ENCODE measurements at regions not wholly inside any gene's neighbourhood (a gene's known extent, or its start where the extent isn't known, plus 50 kb on each side); places are given as distances from the start of the nearest gene placed in this dataset.

- no peaks in the 10 kb centered on the region for H3K27me3 Mint-ChIP-seq (ENCODE audit: unreplicated experiment)
- H3K4me1 Mint-ChIP-seq (ENCODE audit: unreplicated experiment) = no peaks in the 10 kb centered on the region
- H3K9me3 Mint-ChIP-seq (ENCODE audit: unreplicated experiment) = peaks cover 22% of the 10 kb centered on the region
- H3K27ac Mint-ChIP-seq (ENCODE audit: unreplicated experiment) = no peak overlapping the region
- H3K4me3 Mint-ChIP-seq (ENCODE audit: unreplicated experiment) = no peak overlapping the region
- peaks cover 6% of the 10 kb centered on the region for H3K36me3 Mint-ChIP-seq (ENCODE audit: low read depth, unreplicated experiment)
- TF ChIP-seq CTCF (IDR thresholded peaks at IDR 0.05; ENCODE audit: unreplicated experiment) = no peak
- no peak for DNase-seq (ENCODE audit: low spot score)
These were observed 187.7 kb upstream of the CNTNAP2 start for GRCh38 chr7:145928937-145929336.

- Mint-ChIP-seq H3K4me1 (ENCODE audit: unreplicated experiment) (no peaks in the 10 kb centered on the region), H3K9me3 (ENCODE audit: unreplicated experiment) (peaks cover 4% of the 10 kb centered on the region), H3K4me3 (ENCODE audit: unreplicated experiment) (no peak overlapping the region), H3K27me3 (ENCODE audit: unreplicated experiment) (no peaks in the 10 kb centered on the region), H3K27ac (ENCODE audit: unreplicated experiment) (no peak overlapping the region), H3K36me3 (ENCODE audit: low read depth, unreplicated experiment) (no peaks in the 10 kb centered on the region)
- TF ChIP-seq CTCF (IDR thresholded peaks at IDR 0.05; ENCODE audit: unreplicated experiment) = no peak
- DNase-seq (ENCODE audit: low spot score) = no peak
These were observed 196.9 kb upstream of the CNTNAP2 start for GRCh38 chr7:145919712-145920111.

- TF ChIP-seq CTCF (IDR thresholded peaks at IDR 0.05; ENCODE audit: unreplicated experiment) = no peak
- Mint-ChIP-seq H3K36me3 (ENCODE audit: low read depth, unreplicated experiment) (no peaks in the 10 kb centered on the region), H3K9me3 (ENCODE audit: unreplicated experiment) (peaks cover 4% of the 10 kb centered on the region), H3K27me3 (ENCODE audit: unreplicated experiment) (no peaks in the 10 kb centered on the region), H3K27ac (ENCODE audit: unreplicated experiment) (no peak overlapping the region), H3K4me3 (ENCODE audit: unreplicated experiment) (no peak overlapping the region), H3K4me1 (ENCODE audit: unreplicated experiment) (no peaks in the 10 kb centered on the region)
- DNase-seq (ENCODE audit: low spot score) = no peak
These were observed 199.8 kb upstream of the CNTNAP2 start for GRCh38 chr7:145916776-145917175.

GRCh38 chr7:145915679-145916078, 200.9 kb upstream of the CNTNAP2 start:
- H3K4me1 Mint-ChIP-seq (ENCODE audit: unreplicated experiment) = no peaks in the 10 kb centered on the region
- no peak overlapping the region for H3K4me3 Mint-ChIP-seq (ENCODE audit: unreplicated experiment)
- peaks cover 4% of the 10 kb centered on the region for H3K9me3 Mint-ChIP-seq (ENCODE audit: unreplicated experiment)
- no peaks in the 10 kb centered on the region for H3K27me3 Mint-ChIP-seq (ENCODE audit: unreplicated experiment)
- no peak for TF ChIP-seq CTCF (IDR thresholded peaks at IDR 0.05; ENCODE audit: unreplicated experiment)
- no peak overlapping the region for H3K27ac Mint-ChIP-seq (ENCODE audit: unreplicated experiment)
- H3K36me3 Mint-ChIP-seq (ENCODE audit: low read depth, unreplicated experiment) = no peaks in the 10 kb centered on the region
- DNase-seq (ENCODE audit: low spot score) = no peak

GRCh38 chr7:145909991-145910513, 206.5 kb upstream of the CNTNAP2 start:
- H3K9me3 Mint-ChIP-seq (ENCODE audit: unreplicated experiment) = peaks cover 3% of the 10 kb centered on the region
- H3K4me3 Mint-ChIP-seq (ENCODE audit: unreplicated experiment) = no peak overlapping the region
- no peaks in the 10 kb centered on the region for H3K4me1 Mint-ChIP-seq (ENCODE audit: unreplicated experiment)
- no peaks in the 10 kb centered on the region for H3K27me3 Mint-ChIP-seq (ENCODE audit: unreplicated experiment)
- DNase-seq (ENCODE audit: low spot score) = no peak
- no peak for TF ChIP-seq CTCF (IDR thresholded peaks at IDR 0.05; ENCODE audit: unreplicated experiment)
- no peak overlapping the region for H3K27ac Mint-ChIP-seq (ENCODE audit: unreplicated experiment)
- H3K36me3 Mint-ChIP-seq (ENCODE audit: low read depth, unreplicated experiment) = no peaks in the 10 kb centered on the region
